ENCODE measurements at regions not wholly inside any gene's neighbourhood (a gene's known extent, or its start where the extent isn't known, plus 50 kb on each side); places are given as distances from the start of the nearest gene placed in this dataset.
A peak's percentile ranks its signal among the peaks of the same experiment; 100 is the strongest.

DNA sequence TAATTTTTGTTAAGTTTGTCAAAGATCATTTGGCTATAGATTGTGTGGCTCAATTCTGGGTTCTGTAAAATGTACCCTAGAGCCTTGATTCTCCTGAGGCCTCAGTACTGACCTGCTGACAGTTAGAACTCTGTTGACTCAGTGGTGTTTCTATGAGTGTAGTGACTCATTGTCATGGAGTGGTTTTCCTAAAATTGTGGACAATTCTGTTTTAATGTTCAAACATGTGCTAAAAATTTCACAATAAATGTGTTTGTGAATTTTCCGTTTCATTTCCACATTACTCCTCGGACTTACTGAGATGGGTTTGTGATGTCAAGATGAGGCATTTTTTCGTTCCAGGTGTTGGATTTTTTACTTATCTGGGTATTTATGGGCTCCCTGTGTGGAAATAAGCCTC is 695.9 kb downstream of the TMEM121 start:
- H3K27ac ChIP-seq: no peak overlapping the region
- no peaks in the 10 kb centered on the region for H3K9me3 ChIP-seq
- TF ChIP-seq CTCF (IDR thresholded peaks at IDR 0.05) (no peak), POLR2A (IDR thresholded peaks at IDR 0.05) (no peak), EP300 (IDR thresholded peaks at IDR 0.05) (no peak), POLR2AphosphoS5 (IDR thresholded peaks at IDR 0.05) (no peak)
- intact Hi-C loops (cut with DNase I; ENCODE audit: low total_unique reads): no loop called here
- peaks cover 0 to 12% (median 0%) of the 10 kb centered on the region in 3 donors for H3K27me3 ChIP-seq
- no peaks in the 10 kb centered on the region for H3K4me1 ChIP-seq
- H3K36me3 ChIP-seq: no peaks in the 10 kb centered on the region
- 57 to 70% (median 60%) methylated on average over 3 of the region's 3 CpGs for WGBS, 5 donors
- no peak for DNase-seq
- H3K4me3 ChIP-seq: no peak overlapping the region

DNA sequence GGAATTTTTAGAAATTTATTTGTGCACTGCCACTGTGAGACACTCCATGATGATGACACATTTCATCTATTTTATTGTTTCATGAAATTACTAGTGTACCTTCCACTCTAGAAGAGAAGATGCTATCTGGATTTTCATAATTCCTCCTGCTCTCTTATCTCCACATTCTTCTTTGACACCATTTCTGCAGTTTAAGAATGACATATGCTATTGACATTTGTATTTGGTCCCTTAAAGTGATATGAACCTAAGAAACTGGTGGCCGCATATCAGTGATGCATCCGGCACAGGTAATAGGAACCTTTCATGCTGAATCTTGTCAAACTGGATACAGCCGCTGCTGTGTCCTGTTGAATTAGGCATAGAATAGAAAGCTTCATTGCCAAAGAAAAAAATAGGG is 696.3 kb downstream of the TMEM121 start:
- no peak for DNase-seq
- Histone ChIP-seq H3K27me3 (peaks cover 0 to 12% (median 0%) of the 10 kb centered on the region in 3 donors), H3K27ac (no peak overlapping the region), H3K4me3 (no peak overlapping the region), H3K36me3 (no peaks in the 10 kb centered on the region), H3K4me1 (no peaks in the 10 kb centered on the region), H3K9me3 (no peaks in the 10 kb centered on the region)
- no peak for TF ChIP-seq CTCF (IDR thresholded peaks at IDR 0.05)
- no peak for TF ChIP-seq POLR2AphosphoS5 (IDR thresholded peaks at IDR 0.05)
- TF ChIP-seq EP300 (IDR thresholded peaks at IDR 0.05): no peak
- TF ChIP-seq POLR2A (IDR thresholded peaks at IDR 0.05): no peak
- WGBS, 5 donors: 79 to 93% (median 87%) methylated on average over 3 of the region's 3 CpGs
- intact Hi-C loops (cut with DNase I; ENCODE audit: low total_unique reads): no loop called here

- intact Hi-C loops (cut with DNase I; ENCODE audit: low total_unique reads): no loop called here
- H3K9me3 ChIP-seq: no peaks in the 10 kb centered on the region
- no peaks in the 10 kb centered on the region for H3K4me1 ChIP-seq
- TF ChIP-seq POLR2A (IDR thresholded peaks at IDR 0.05) (no peak), CTCF (IDR thresholded peaks at IDR 0.05) (no peak), EP300 (IDR thresholded peaks at IDR 0.05) (no peak), POLR2AphosphoS5 (IDR thresholded peaks at IDR 0.05) (no peak)
- WGBS, 5 donors: 68 to 73% (median 69%) methylated on average over 10 of the region's 10 CpGs
- no peaks in the 10 kb centered on the region for H3K36me3 ChIP-seq
- H3K4me3 ChIP-seq: no peak overlapping the region
- no peak overlapping the region for H3K27ac ChIP-seq
- DNase-seq: no peak
- H3K27me3 ChIP-seq: peaks cover 0 to 12% (median 0%) of the 10 kb centered on the region in 3 donors
Observed at GRCh38 chr14:106227793-106228192, 701.4 kb downstream of the TMEM121 start.

DNA sequence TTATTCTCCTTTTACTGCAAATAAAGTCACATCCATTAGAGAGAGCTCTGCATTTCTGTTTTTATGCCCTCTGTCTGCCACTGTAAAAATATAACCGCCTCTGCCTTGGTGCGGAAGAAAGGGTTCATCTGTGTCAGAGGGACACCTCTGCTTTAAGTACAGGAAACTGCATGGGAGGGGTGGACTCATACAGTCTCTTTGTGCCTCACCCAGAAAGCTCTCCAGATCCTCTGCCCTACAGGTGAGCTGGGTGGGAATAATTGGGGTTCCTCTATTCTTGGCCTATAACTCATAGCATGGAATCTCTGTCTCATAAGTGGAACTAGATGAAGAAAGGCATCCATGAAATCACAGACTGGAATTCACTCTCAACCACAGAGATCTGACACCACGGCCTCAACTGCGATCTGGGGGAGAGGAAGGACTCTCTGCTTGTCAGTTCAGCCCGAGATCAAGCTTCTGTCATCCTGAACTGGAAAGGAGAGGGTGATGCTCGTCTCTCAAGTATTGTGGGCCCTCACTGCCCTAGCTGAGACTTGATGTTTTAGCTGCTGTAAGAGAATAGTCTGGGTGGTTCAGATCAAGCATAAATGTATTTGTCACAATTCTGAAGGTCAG is 702.3 kb downstream of the TMEM121 start:
- Histone ChIP-seq H3K4me3 (no peak overlapping the region), H3K27ac (no peak overlapping the region), H3K4me1 (no peaks in the 10 kb centered on the region), H3K9me3 (no peaks in the 10 kb centered on the region), H3K27me3 (peaks cover 0 to 12% (median 0%) of the 10 kb centered on the region in 3 donors), H3K36me3 (no peaks in the 10 kb centered on the region)
- 64 to 74% (median 68%) methylated on average over 6 of the region's 6 CpGs for WGBS, 5 donors
- no peak for TF ChIP-seq EP300 (IDR thresholded peaks at IDR 0.05)
- no peak for TF ChIP-seq POLR2A (IDR thresholded peaks at IDR 0.05)
- no peak for TF ChIP-seq CTCF (IDR thresholded peaks at IDR 0.05)
- no peak for TF ChIP-seq POLR2AphosphoS5 (IDR thresholded peaks at IDR 0.05)
- intact Hi-C loops (cut with DNase I; ENCODE audit: low total_unique reads): no loop called here
- peak in 1 of 2 donors; percentile 15 for DNase-seq

Measured in stomach (tissue), 8 donors.